Prostate gland (tissue), 2 donors: ENCODE measurements at regions not wholly inside any gene's neighbourhood (a gene's known extent, or its start where the extent isn't known, plus 50 kb on each side); places are given as distances from the start of the nearest gene placed in this dataset.
"Not testable (repeated sequence)": the region's sequence is repeated elsewhere in the genome, so short reads cannot be mapped to it uniquely, and the experiment has no call there.

ENCODE experiments used
- DNase-seq: peaks from one replicate; pipeline ENCODE4 v3.0.0-alpha.2; 2019; ENCODE audit warnings: low spot score
- H3K27ac ChIP-seq, 2 donors: fragments of 200-600 bp; sonication (generic); 2 replicates each; pipeline ENCODE4 v1.5.1; 2017 to 2019
- H3K27me3 ChIP-seq: fragments of 200-600 bp; sonication (generic); replicated peaks from 2 replicates; pipeline ENCODE4 v1.5.1; 2019; ENCODE audit not compliant: insufficient read depth
- H3K36me3 ChIP-seq, 2 donors: fragments of 200-600 bp; sonication (generic); 1 replicate in 1 of 2; 2 replicates in 1 of 2; pipeline versions ENCODE4 v1.5.1 to v1.8.1; 2017 to 2019
- H3K4me1 ChIP-seq: fragments of 200-600 bp; sonication (generic); replicated peaks from 2 replicates; pipeline ENCODE4 v1.5.1; 2019
- H3K4me3 ChIP-seq, 2 donors: fragments of 200-600 bp; sonication (generic); 2 replicates each; pipeline ENCODE4 v1.5.1; 2017 to 2019
- H3K9me3 ChIP-seq: fragments of 200-600 bp; sonication (generic); 2 replicates; pipeline ENCODE4 v1.5.1; 2017
- CTCF ChIP-seq, 4 experiments: fragments of 200-600 bp in 2 of 4; fragments of 450-650 bp in 2 of 4; sonication (generic) in 2 of 4; IDR thresholded peaks; 1 replicate in 3 of 4; 2 replicates in 1 of 4; pipeline ENCODE4 v1.5.1; 2016 to 2019; ENCODE audit warnings: antibody characterized with exemption in 4 of 4, mild to moderate bottlenecking in 2 of 4, moderate library complexity in 2 of 4
- WGBS: methylation state at CpG from one replicate; pipeline ENCODE4 v1.1.5; 2018; 5-methylcytosine and 5-hydroxymethylcytosine counted together
- intact Hi-C: fragments of 100-400 bp; cut with DNase I; formaldehyde crosslinking; loops from one replicate; pipeline ENCODE4 v1.14.2; 2022
- small RNA-seq, 2 donors: library from RNA; depleted of rRNA; stranded (forward); fragments of <200 nt; gene quantifications; one replicate each; pipeline ENCODE3, GENCODE V24; 2016

- H3K4me3 ChIP-seq, H3K27ac ChIP-seq, DNase-seq, H3K27me3 ChIP-seq, H3K36me3 ChIP-seq, H3K4me1 ChIP-seq, H3K9me3 ChIP-seq, intact Hi-C loops: not testable (repeated sequence)
- peak in 2 of 4 experiments; percentile 40 to 43 for TF ChIP-seq CTCF (IDR thresholded peaks at IDR 0.05)
- 0% methylated on average over 1 of the region's 2 CpGs for WGBS
Observed at GRCh38 chr2:242159921-242160320, 290.4 kb downstream of the RTP5 start.

GRCh38 chr2:242165115-242165514 lies 295.6 kb downstream of the RTP5 start:
- H3K36me3 ChIP-seq, DNase-seq, H3K4me3 ChIP-seq, H3K27ac ChIP-seq, intact Hi-C loops, H3K4me1 ChIP-seq, H3K27me3 ChIP-seq, H3K9me3 ChIP-seq: not testable (repeated sequence)

- intact Hi-C loops, H3K4me3 ChIP-seq, H3K36me3 ChIP-seq, H3K4me1 ChIP-seq, H3K27me3 ChIP-seq, H3K27ac ChIP-seq, DNase-seq, H3K9me3 ChIP-seq: not testable (repeated sequence)
- no CpG with 5 or more reads among the region's 4 CpGs for WGBS
Observed at GRCh38 chr2:242171290-242171689, 301.8 kb downstream of the RTP5 start.

Small RNA genes lying in the stretch of these regions (small RNA-seq; reads per million reads assigned to genes)
- 0 reads per million in 2 donors for gene CICP10
- gene SEPT14P2, result 0 reads per million in 2 donors
